H1 (cell line): ENCODE measurements at regions not wholly inside any gene's neighbourhood (a gene's known extent, or its start where the extent isn't known, plus 50 kb on each side); places are given as distances from the start of the nearest gene placed in this dataset.

Source experiments
- CBX5 ChIP-seq: fragments of 300-800, 300-1000 bp; sonication (generic); IDR thresholded peaks from 2 replicates; pipeline ENCODE4 v1.7.1; 2016; ENCODE audit warnings: antibody characterized with exemption, low read length, low read depth
- CTCF ChIP-seq, 3 experiments: IDR thresholded peaks; 1 replicate in 2 of 3; 2 replicates in 1 of 3; pipeline versions ENCODE4 v1.5.1 to v1.6.1; 2011; ENCODE audit warnings: low read length in 3 of 3, mild to moderate bottlenecking in 3 of 3, inconsistent platforms in 2 of 3, low read depth in 1 of 3, moderate library complexity in 1 of 3; ENCODE audit not compliant: insufficient read depth in 1 of 3; ENCODE audit errors: control extremely low read depth in 1 of 3
- EGR1 ChIP-seq: IDR thresholded peaks from 2 replicates; pipeline ENCODE4 v1.6.1; 2011; ENCODE audit warnings: low read depth, low read length, borderline replicate concordance
- EP300 ChIP-seq, 2 experiments: IDR thresholded peaks; 1 replicate in 1 of 2; 2 replicates in 1 of 2; pipeline ENCODE4 v1.6.1; 2011 to 2012; ENCODE audit warnings: low read depth in 2 of 2, low read length in 2 of 2, mild to moderate bottlenecking in 2 of 2, borderline replicate concordance in 1 of 2, inconsistent platforms in 1 of 2, moderate library complexity in 1 of 2
- GABPA ChIP-seq: IDR thresholded peaks from 2 replicates; pipeline ENCODE4 v1.6.1; 2011; ENCODE audit warnings: mild to moderate bottlenecking, low read length, moderate library complexity, borderline replicate concordance; ENCODE audit not compliant: insufficient read depth
- GTF2F1 ChIP-seq: IDR thresholded peaks from 2 replicates; pipeline ENCODE4 v1.6.1; 2012; ENCODE audit warnings: low read depth, low read length, improper control_type of control experiment, borderline replicate concordance
- KDM1A ChIP-seq: fragments of 200-600, 300-600 bp; sonication (generic); IDR thresholded peaks from 2 replicates; pipeline ENCODE4 v1.7.1; 2016; ENCODE audit warnings: mild to moderate bottlenecking, low read length, borderline replicate concordance
- KDM5A ChIP-seq: fragments of 200-600 bp; IDR thresholded peaks from 2 replicates; pipeline ENCODE4 v1.7.1; 2012; ENCODE audit warnings: mild to moderate bottlenecking, low read length, inconsistent platforms, mixed read lengths
- PHF8 ChIP-seq: fragments of 200-600 bp; sonication (generic); conservative IDR thresholded peaks from 2 replicates; pipeline ENCODE4 v1.7.1; 2012; ENCODE audit warnings: low read depth, mild to moderate bottlenecking, inconsistent platforms, low read length, moderate library complexity
- POLR2AphosphoS5 ChIP-seq: IDR thresholded peaks from 2 replicates; pipeline ENCODE4 v1.6.1; 2011; ENCODE audit warnings: low read depth, low read length
- RAD21 ChIP-seq, 2 experiments: IDR thresholded peaks in 1 of 2; conservative IDR thresholded peaks in 1 of 2; 2 replicates each; pipeline ENCODE4 v1.6.1; 2011; ENCODE audit warnings: low read depth in 2 of 2, low read length in 2 of 2, improper control_type of control experiment in 1 of 2, inconsistent platforms in 1 of 2, mild to moderate bottlenecking in 1 of 2, moderate library complexity in 1 of 2
- TEAD4 ChIP-seq: IDR thresholded peaks from 2 replicates; pipeline ENCODE4 v1.6.1; 2012; ENCODE audit warnings: low read depth, low read length, inconsistent platforms, mixed read lengths
- USF2 ChIP-seq: IDR thresholded peaks from 2 replicates; pipeline ENCODE4 v1.6.1; 2011; ENCODE audit warnings: low read length, improper control_type of control experiment
- YY1 ChIP-seq: IDR thresholded peaks from 2 replicates; pipeline ENCODE4 v1.6.1; 2011; ENCODE audit warnings: low read depth, mild to moderate bottlenecking, low read length

GRCh38 chr1:168794057-168794456 is 65.1 kb upstream of the DPT start:
- TF ChIP-seq CTCF (IDR thresholded peaks at IDR 0.05; ENCODE audit: control extremely low read depth in 1 of 3, insufficient read depth in 1 of 3, low read depth in 1 of 3, low read length in 3 of 3) (no peak), TEAD4 (no peak), PHF8 (no peak), KDM5A (no peak), EGR1 (no peak), POLR2AphosphoS5 (no peak), EP300 (IDR thresholded peaks at IDR 0.05; ENCODE audit: borderline replicate concordance in 1 of 2, low read depth in 2 of 2, low read length in 2 of 2) (no peak), RAD21 (IDR thresholded peaks at IDR 0.05 in 1 of 2, conservative IDR thresholded peaks at IDR 0.05 in 1 of 2; ENCODE audit: low read depth in 2 of 2, low read length in 2 of 2) (no peak), KDM1A (no peak), CBX5 (no peak), GTF2F1 (no peak), USF2 (no peak), YY1 (no peak), GABPA (no peak)
